ENCODE measurements at regions not wholly inside any gene's neighbourhood (a gene's known extent, or its start where the extent isn't known, plus 50 kb on each side); places are given as distances from the start of the nearest gene placed in this dataset.

DNA sequence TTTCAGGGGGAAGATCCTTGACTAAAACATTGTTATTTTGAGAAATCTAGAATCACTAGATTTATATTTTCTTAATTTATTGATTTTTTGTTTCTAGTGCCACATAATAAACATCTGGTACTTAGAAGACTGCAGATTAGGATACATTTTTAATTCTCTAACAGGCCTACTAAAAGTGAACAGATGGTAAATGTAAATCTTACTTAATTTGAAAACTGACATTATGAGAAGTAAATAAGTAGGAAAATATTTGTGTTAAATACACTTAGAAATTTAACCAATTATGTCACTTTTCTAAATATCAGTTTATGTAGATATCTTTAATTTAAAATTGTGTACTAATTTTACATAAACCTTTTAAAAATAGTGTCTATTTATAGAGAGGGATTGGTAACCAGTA is 2255.6 kb upstream of the PCDH20 start:
- intact Hi-C loops (cut with DNase I) = no loop called here
- Histone ChIP-seq H3K9me3 (no peaks in the 10 kb centered on the region), H3K36me3 (replicated peaks in 1 of 2; ENCODE audit: insufficient read depth in 1 of 2, low read depth in 2 of 2) (no peaks in the 10 kb centered on the region), H3K27me3 (no peaks in the 10 kb centered on the region), H3K27ac (no peak overlapping the region), H3K4me3 (no peak overlapping the region), H3K4me1 (no peaks in the 10 kb centered on the region)
- no peak for DNase-seq
- TF ChIP-seq, protein P1, sequence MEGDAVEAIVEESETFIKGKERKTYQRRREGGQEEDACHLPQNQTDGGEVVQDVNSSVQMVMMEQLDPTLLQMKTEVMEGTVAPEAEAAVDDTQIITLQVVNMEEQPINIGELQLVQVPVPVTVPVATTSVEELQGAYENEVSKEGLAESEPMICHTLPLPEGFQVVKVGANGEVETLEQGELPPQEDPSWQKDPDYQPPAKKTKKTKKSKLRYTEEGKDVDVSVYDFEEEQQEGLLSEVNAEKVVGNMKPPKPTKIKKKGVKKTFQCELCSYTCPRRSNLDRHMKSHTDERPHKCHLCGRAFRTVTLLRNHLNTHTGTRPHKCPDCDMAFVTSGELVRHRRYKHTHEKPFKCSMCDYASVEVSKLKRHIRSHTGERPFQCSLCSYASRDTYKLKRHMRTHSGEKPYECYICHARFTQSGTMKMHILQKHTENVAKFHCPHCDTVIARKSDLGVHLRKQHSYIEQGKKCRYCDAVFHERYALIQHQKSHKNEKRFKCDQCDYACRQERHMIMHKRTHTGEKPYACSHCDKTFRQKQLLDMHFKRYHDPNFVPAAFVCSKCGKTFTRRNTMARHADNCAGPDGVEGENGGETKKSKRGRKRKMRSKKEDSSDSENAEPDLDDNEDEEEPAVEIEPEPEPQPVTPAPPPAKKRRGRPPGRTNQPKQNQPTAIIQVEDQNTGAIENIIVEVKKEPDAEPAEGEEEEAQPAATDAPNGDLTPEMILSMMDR (IDR thresholded peaks at IDR 0.05) = no peak
- TF ChIP-seq POLR2A (IDR thresholded peaks at IDR 0.05) = no peak
- ATAC-seq = no peak

DNA sequence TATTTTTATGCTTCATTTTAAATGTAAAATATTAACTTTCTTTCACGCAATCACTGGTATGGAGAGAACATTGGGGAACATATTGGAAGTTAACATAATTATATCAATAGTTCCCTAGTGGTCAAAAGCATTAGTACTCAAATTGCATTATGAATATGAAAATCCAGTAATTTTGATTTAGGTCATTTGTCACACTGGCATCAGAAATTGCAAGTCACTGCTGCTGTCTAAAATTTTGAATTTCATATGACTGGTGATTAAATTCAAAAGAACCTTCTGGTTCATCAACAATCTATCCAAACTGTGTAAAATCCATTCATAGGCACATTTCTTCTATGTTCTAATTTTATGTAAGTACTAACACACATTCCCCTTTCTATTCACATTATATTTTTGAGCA is 2235.7 kb upstream of the PCDH20 start:
- Histone ChIP-seq H3K9me3 (no peaks in the 10 kb centered on the region), H3K27ac (no peak overlapping the region), H3K4me1 (no peaks in the 10 kb centered on the region), H3K4me3 (no peak overlapping the region), H3K36me3 (replicated peaks in 1 of 2; ENCODE audit: insufficient read depth in 1 of 2, low read depth in 2 of 2) (no peaks in the 10 kb centered on the region), H3K27me3 (no peaks in the 10 kb centered on the region)
- 76 to 91% methylated on average over 1 of the region's 1 CpG for WGBS, 2 donors
- no peak for ATAC-seq
- DNase-seq = no peak
- TF ChIP-seq, protein P1 (IDR thresholded peaks at IDR 0.05) = no peak
- no peak for TF ChIP-seq POLR2A (IDR thresholded peaks at IDR 0.05)
- intact Hi-C loops (cut with DNase I) = no loop called here

DNA sequence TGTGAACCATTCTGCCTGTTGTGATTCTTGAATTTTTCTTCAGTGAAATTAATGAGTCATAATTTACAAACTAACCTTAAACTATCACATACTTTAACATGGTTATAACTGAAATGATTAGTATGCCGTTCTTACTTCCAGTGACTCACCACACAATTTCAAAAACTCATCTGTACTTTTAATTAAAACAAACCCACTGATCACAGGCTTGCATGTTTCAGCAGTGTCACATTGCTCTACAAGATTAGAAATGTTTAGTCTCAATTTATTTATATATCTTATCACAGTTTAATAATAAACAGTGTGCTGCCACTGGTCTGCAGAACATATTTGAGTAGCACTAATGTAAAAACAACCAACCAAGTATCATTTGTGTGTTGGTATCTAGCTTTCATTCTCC is 2227.9 kb upstream of the PCDH20 start:
- H3K36me3 ChIP-seq (replicated peaks in 1 of 2; ENCODE audit: insufficient read depth in 1 of 2, low read depth in 2 of 2) = no peaks in the 10 kb centered on the region
- intact Hi-C loops (cut with DNase I) = no loop called here
- no peak for TF ChIP-seq POLR2A (IDR thresholded peaks at IDR 0.05)
- TF ChIP-seq, protein P1 (IDR thresholded peaks at IDR 0.05) = no peak
- DNase-seq (no peak), ATAC-seq (no peak)
- H3K27me3 ChIP-seq = no peaks in the 10 kb centered on the region
- 47 to 53% methylated on average over 1 of the region's 1 CpG for WGBS, 2 donors
- H3K4me3 ChIP-seq = no peak overlapping the region
- H3K27ac ChIP-seq = no peak overlapping the region
- H3K9me3 ChIP-seq = no peaks in the 10 kb centered on the region
- H3K4me1 ChIP-seq = no peaks in the 10 kb centered on the region

DNA sequence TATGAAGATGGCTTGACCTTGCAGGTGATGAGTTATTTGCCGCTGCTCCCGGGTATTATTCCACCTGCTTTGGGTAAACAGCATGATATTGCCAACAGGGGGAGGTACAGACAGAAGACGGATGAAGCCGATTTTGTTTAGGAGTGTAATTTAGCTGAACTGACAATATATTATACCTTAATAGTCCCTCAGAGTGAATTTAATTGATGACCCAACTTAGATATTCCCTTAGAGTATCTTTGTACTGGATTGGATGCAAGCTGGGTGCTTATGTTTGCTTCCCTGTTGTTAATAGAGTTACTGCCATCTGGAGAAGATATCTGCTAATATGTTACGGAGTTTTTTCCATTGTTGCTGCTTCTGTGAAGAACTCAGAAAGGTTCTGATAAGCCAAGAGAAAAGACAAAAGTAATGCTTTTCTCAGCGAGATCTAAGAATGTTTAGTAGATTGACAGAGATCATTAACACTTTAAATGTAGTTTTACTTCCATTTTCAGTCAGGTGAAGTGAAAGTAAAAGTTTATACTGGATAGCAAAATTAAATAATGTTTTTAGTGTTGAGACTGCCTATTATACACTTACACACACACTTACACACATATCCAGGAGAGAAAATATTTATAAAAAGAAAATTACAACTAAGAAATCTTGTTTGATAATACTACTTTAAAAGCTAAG is 2220.8 kb upstream of the PCDH20 start:
- H3K9me3 ChIP-seq = no peaks in the 10 kb centered on the region
- H3K27ac ChIP-seq = no peak overlapping the region
- DNase-seq (peak in 2 of 4 donors; percentile 3 to 5), ATAC-seq (peak; percentile 58)
- WGBS, 2 donors = 10 to 22% methylated on average over 6 of the region's 6 CpGs
- no peaks in the 10 kb centered on the region for H3K36me3 ChIP-seq (replicated peaks in 1 of 2; ENCODE audit: insufficient read depth in 1 of 2, low read depth in 2 of 2)
- intact Hi-C loops (cut with DNase I) = no loop called here
- no peaks in the 10 kb centered on the region for H3K27me3 ChIP-seq
- no peak for TF ChIP-seq POLR2A (IDR thresholded peaks at IDR 0.05)
- TF ChIP-seq, protein P1 (IDR thresholded peaks at IDR 0.05) = peak in 4 of 7 experiments; percentile 11 to 34 (median 18)
- H3K4me1 ChIP-seq = no peaks in the 10 kb centered on the region
- no peak overlapping the region for H3K4me3 ChIP-seq

DNA sequence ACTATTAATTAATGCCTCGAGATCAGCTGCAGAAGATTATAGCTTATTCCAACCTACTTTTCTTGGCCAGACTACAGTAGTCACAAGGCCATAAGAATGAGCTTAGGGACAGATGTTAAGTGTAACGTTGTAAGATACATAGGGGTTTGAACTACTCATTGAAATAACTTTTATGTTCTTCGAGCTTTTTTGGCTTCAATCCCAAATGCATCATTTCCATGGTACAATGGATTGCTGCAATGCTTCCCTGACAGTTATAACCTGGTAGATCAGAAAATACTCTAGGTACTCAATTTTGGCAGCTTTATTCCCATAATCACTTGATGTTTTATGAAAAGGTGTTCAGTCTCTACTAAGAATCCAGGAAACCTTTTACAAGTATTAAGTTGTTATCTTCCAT is 2216.7 kb upstream of the PCDH20 start:
- 52 to 58% methylated on average over 3 of the region's 3 CpGs for WGBS, 2 donors
- Histone ChIP-seq H3K27ac (no peak overlapping the region), H3K4me3 (no peak overlapping the region), H3K9me3 (no peaks in the 10 kb centered on the region), H3K4me1 (no peaks in the 10 kb centered on the region), H3K27me3 (no peaks in the 10 kb centered on the region), H3K36me3 (replicated peaks in 1 of 2; ENCODE audit: insufficient read depth in 1 of 2, low read depth in 2 of 2) (no peaks in the 10 kb centered on the region)
- TF ChIP-seq, protein P1 (IDR thresholded peaks at IDR 0.05) = no peak
- no peak for TF ChIP-seq POLR2A (IDR thresholded peaks at IDR 0.05)
- ATAC-seq (no peak), DNase-seq (no peak)
- intact Hi-C loops (cut with DNase I) = no loop called here
